WERI-Rb-1 (cell line): ENCODE measurements at regions not wholly inside any gene's neighbourhood (a gene's known extent, or its start where the extent isn't known, plus 50 kb on each side); places are given as distances from the start of the nearest gene placed in this dataset.

Experiments
- DNase-seq: peaks from one replicate; pipeline ENCODE4 v3.0.0-alpha.2; 2020
- H3K27ac ChIP-seq: fragments of 250-450 bp; sonication (Bioruptor Pico); 2 replicates; pipeline ENCODE4 v1.5.1; 2020; ENCODE audit warnings: mild to moderate bottlenecking, moderate library complexity
- H3K27me3 ChIP-seq: fragments of 250-450 bp; sonication (Bioruptor Pico); 2 replicates; pipeline ENCODE4 v1.5.1; 2021; ENCODE audit warnings: mild to moderate bottlenecking, low read depth, moderate library complexity; ENCODE audit not compliant: insufficient read depth, severe bottlenecking
- H3K36me3 ChIP-seq: fragments of 250-450 bp; sonication (Bioruptor Pico); 2 replicates; pipeline ENCODE4 v1.5.1; 2020; ENCODE audit warnings: mild to moderate bottlenecking, moderate library complexity
- H3K4me3 ChIP-seq: 2 replicates; pipeline ENCODE4 v1.5.1; 2011; ENCODE audit warnings: low read depth, mild to moderate bottlenecking, control low read depth, low read length
- H3K9me3 ChIP-seq: fragments of 250-450 bp; sonication (Bioruptor Pico); 2 replicates; pipeline ENCODE4 v1.5.1; 2021; ENCODE audit warnings: mild to moderate bottlenecking, moderate library complexity; ENCODE audit not compliant: severe bottlenecking
- TF ChIP-seq, protein P1 (sequence below): IDR thresholded peaks from 2 replicates; pipeline ENCODE4 v1.5.1; 2011; ENCODE audit warnings: low read depth, mild to moderate bottlenecking, control low read depth, inconsistent platforms, low read length

- H3K27me3 ChIP-seq = no peaks in the 10 kb centered on the region
- H3K4me3 ChIP-seq = no peak overlapping the region
- no peak overlapping the region for H3K27ac ChIP-seq
- TF ChIP-seq, protein P1, sequence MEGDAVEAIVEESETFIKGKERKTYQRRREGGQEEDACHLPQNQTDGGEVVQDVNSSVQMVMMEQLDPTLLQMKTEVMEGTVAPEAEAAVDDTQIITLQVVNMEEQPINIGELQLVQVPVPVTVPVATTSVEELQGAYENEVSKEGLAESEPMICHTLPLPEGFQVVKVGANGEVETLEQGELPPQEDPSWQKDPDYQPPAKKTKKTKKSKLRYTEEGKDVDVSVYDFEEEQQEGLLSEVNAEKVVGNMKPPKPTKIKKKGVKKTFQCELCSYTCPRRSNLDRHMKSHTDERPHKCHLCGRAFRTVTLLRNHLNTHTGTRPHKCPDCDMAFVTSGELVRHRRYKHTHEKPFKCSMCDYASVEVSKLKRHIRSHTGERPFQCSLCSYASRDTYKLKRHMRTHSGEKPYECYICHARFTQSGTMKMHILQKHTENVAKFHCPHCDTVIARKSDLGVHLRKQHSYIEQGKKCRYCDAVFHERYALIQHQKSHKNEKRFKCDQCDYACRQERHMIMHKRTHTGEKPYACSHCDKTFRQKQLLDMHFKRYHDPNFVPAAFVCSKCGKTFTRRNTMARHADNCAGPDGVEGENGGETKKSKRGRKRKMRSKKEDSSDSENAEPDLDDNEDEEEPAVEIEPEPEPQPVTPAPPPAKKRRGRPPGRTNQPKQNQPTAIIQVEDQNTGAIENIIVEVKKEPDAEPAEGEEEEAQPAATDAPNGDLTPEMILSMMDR = no peak
- no peak for DNase-seq
- H3K9me3 ChIP-seq = no peaks in the 10 kb centered on the region
- H3K36me3 ChIP-seq = no peaks in the 10 kb centered on the region
Measured at GRCh38 chr5:112636751-112637150, 100.9 kb upstream of the APC start.

- TF ChIP-seq, protein P1 = no peak
Measured at GRCh38 chr5:112637343-112637742, 100.3 kb upstream of the APC start.

GRCh38 chr5:112640546-112640945, 97.1 kb upstream of the APC start:
- Histone ChIP-seq H3K36me3 (no peaks in the 10 kb centered on the region), H3K4me3 (no peak overlapping the region), H3K9me3 (no peaks in the 10 kb centered on the region), H3K27me3 (no peaks in the 10 kb centered on the region), H3K27ac (no peak overlapping the region)
- TF ChIP-seq, protein P1 = no peak
- DNase-seq = no peak

More at GRCh38 chr5:112637343-112637742, 100.3 kb upstream of the APC start:
- no peak for DNase-seq
- no peaks in the 10 kb centered on the region for H3K27me3 ChIP-seq
- no peak overlapping the region for H3K27ac ChIP-seq
- H3K9me3 ChIP-seq = no peaks in the 10 kb centered on the region
- H3K4me3 ChIP-seq = no peak overlapping the region
- H3K36me3 ChIP-seq = no peaks in the 10 kb centered on the region

GRCh38 chr5:112641515-112642110, 96.1 kb upstream of the APC start:
- H3K4me3 ChIP-seq = no peak overlapping the region
- H3K36me3 ChIP-seq = no peaks in the 10 kb centered on the region
- no peak overlapping the region for H3K27ac ChIP-seq
- TF ChIP-seq, protein P1 = no peak
- DNase-seq = no peak
- H3K9me3 ChIP-seq = no peaks in the 10 kb centered on the region
- no peaks in the 10 kb centered on the region for H3K27me3 ChIP-seq

- no peaks in the 10 kb centered on the region for H3K9me3 ChIP-seq
- no peak overlapping the region for H3K27ac ChIP-seq
- no peak overlapping the region for H3K4me3 ChIP-seq
- H3K27me3 ChIP-seq = no peaks in the 10 kb centered on the region
- DNase-seq = no peak
- no peaks in the 10 kb centered on the region for H3K36me3 ChIP-seq
- TF ChIP-seq, protein P1 = no peak
Measured at GRCh38 chr5:112642885-112643284, 94.8 kb upstream of the APC start.

GRCh38 chr5:112643339-112643971, 94.2 kb upstream of the APC start:
- no peaks in the 10 kb centered on the region for H3K27me3 ChIP-seq
- no peaks in the 10 kb centered on the region for H3K9me3 ChIP-seq
- H3K4me3 ChIP-seq = no peak overlapping the region
- H3K36me3 ChIP-seq = no peaks in the 10 kb centered on the region
- H3K27ac ChIP-seq = no peak overlapping the region
- DNase-seq = no peak
- TF ChIP-seq, protein P1 = no peak
